GM19240 (cell line): ENCODE measurements at regions not wholly inside any gene's neighbourhood (a gene's known extent, or its start where the extent isn't known, plus 50 kb on each side); places are given as distances from the start of the nearest gene placed in this dataset.
A peak's percentile ranks its signal among the peaks of the same experiment; 100 is the strongest.

Experiments
- DNase-seq: peaks from one replicate; pipeline ENCODE4 v3.0.0; 2011; ENCODE audit warnings: low spot score; ENCODE audit not compliant: insufficient read length

DNA sequence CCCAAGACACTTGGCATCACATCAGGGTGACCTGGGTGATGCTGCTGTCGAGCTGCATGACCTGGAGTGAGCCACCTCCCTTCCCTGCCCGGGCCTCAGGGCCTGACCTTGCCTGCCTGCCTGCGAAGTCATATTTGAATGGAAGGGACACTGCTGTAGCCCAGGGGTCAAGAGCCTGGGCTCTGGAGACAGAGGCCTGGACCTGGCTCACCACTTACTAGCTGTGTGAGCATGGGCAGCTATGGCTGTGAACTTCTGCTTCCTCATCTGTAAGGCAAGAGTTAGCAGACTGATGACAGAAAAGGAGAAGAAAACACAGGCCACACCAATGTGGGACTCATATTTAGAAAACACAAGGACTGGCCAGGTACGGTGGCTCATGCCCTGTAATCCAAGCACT is 118.7 kb downstream of the ZFP36L2 start:
- DNase-seq, result no peak

- DNase-seq, result no peak
Measured at GRCh38 chr2:43106559-43107527, 119.6 kb downstream of the ZFP36L2 start.

DNA sequence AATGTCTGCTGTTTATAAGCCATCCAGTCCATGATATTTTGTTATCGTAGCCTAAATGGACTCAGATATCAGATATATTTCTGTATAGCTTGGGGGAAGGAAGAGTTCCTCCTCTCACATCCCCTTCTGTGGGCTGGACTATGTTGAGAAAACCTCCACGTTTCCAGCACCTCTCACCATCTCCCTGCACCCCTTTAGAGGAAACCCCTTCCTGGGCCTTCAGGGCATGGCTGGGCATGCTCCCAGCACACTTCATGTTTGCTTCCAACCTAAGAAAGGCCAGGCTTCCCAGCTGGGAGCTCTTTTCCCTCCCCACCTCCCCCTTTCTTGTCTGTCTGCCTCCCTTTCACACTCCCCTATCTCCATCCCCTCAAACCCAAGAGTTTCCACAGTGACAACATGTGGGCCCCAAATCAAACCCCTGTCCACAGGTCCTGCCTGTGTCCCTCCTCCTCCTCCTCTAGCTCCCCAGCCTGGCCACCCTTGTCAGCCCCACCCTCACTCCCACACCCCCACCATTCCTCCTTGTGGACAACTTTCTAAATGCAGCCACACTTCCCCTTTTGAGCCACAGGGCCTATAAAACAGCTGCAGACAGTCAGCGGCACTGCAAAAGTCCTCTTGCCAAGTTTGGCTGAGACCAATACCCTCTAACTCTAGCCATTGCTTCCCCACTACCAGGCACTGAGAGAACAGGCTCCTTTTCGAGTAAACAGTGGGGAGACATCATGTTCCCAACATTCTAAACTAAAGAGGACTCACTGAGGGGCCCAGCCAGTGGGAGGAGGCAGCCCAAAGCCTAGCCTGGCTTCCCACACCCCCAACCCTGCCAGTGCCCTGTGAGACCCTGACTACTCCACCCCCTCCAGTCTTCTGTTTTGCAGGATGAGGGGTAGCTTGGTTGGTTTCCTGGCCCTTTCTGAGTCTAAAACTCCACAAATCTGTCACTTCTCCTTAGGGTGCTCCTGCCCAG is 120.5 kb downstream of the ZFP36L2 start:
- DNase-seq, result peak; percentile 72

DNA sequence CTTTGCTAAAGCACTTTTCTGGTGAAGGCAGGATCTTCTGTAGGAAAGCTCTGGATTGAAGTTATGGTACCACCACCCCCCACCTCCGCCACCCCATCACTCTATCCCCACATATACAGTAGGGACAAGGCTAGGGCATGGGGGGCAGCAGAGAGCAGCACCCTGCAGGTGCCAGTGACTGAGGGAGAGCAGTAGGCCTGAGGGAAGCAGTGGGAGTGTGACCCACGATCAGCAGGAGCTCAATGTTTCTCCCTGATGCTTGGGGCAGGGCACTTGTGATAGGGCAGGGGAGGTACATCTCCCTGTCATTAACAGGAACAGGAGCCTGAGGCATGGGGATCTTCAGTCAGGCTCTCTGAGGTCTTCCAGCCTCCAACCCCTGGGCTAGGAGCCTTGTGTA is 121.6 kb downstream of the ZFP36L2 start:
- no peak for DNase-seq

DNA sequence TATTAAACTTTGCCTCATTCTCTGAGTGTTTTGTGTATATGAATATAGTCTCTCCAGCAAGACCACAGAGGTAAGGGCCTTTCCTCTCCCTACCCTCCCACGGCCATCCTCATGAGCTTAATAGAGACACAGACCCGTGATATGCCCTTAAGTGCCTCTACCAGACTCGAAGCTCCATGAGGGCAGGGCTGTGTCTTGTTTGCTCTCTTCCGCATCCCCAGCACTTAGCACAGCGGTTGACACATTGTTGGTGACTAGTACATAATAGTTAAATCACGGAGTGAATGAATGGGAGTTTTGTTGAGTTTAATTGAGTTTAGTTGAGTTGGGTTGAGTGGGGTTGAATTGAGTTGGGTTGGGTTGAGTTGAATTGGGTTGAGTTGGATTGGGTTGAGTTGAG is 122.3 kb downstream of the ZFP36L2 start:
- DNase-seq, result no peak

GRCh38 chr2:43103093-43103404 is 123.4 kb downstream of the ZFP36L2 start:
- DNase-seq, result no peak

DNA sequence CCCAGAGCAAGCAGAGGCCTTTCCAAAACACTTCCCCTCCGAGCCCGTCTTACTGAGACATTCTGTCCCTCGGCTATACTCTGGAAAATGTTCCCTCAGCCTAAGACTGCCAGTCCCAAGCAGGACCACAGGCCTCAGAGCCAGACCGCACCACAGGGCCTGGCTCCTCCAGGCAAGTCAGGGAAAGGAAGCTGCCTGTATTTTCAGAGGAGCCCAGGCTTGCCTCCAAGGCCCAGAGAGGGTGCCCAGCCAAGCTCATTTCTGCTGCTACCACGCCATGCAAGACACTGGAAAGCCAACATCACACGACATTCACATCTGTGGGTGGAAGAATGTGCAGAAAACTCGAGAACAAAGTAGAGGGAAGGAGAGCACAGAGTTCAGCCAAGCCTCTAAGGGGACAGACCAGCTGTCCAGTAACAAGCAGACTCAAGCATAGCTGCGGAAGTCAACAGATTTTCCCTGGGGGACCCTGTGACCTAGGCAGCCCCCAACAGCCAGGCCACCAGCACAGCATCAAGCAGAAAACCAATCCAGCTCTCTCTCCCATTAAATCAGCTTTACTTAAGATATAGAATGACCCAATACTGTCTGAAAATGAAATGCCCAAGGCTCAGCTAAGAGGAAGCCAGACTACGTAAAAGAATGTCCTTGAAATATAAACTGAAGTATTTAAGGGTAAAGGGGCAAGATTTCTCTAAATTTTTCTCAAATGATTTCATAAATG is 123.9 kb downstream of the ZFP36L2 start:
- no peak for DNase-seq

DNA sequence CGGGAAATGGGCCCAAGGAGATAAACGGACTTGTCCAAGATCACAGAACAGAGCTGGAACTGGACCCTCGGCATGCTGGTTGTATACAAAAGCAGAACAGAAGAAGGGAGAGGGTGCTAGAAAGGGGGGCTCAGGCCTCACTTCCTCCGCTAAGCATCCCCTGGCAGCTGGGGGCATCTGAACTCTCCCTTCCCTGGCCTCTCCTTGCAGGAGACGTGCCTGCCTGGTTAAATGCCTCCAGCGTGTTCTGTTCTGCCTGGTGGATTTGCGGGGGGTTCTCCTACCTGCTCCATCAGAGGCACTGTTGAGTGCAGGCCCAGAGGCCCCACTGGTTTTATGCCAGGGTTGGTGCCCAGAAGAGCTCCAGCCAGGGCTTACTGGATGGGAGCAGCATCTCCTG is 124.7 kb downstream of the ZFP36L2 start:
- no peak for DNase-seq

- DNase-seq, result no peak
Measured at GRCh38 chr2:43100883-43101662, 125.3 kb downstream of the ZFP36L2 start.

DNA sequence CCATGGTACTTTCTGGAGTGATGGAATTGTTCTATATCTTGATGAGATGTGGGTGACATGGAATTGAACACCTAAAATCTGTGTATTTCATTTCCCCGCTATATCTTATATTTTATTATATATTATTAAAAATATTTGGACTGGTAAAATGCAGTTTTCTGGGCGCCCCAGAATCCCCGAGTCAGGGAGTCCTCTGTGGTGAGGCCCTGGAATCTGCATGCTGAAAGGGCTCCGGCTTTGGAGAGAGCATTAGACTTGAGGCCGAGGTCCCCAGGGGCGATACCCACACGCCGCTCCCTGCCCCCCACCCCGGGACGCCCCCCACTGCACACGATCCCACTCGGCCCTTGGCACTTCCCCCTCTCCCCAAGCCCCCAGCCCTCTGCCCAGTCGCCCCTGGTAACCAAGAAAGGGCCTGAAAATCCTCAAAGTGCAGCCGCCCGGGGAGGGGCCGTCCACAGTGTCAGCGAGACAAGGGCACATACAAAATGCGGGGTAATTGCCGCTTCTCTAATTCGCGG is 126.0 kb downstream of the ZFP36L2 start:
- no peak for DNase-seq

DNA sequence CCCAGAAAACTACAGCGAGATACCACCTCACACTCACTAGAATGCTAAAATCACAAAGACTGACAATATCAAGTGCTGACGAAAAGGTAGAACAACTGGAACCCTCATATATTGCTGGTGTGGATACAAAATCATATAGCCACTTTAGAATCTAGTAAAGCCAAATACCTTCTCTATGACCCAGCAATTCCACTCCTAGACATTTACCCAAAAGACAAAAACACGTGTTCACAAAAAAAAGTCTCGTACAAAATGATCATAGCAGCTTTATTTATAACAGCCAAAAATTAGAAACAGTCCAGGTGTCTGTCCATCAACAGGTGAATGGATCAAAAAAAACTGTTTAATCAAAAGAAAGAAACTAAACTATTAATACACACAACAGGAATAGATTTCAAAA is 126.6 kb downstream of the ZFP36L2 start:
- DNase-seq, result no peak

GRCh38 chr2:43098539-43098938 is 127.9 kb downstream of the ZFP36L2 start:
- DNase-seq, result no peak

- no peak for DNase-seq
Measured at GRCh38 chr2:43097644-43098408, 128.6 kb downstream of the ZFP36L2 start.

DNA sequence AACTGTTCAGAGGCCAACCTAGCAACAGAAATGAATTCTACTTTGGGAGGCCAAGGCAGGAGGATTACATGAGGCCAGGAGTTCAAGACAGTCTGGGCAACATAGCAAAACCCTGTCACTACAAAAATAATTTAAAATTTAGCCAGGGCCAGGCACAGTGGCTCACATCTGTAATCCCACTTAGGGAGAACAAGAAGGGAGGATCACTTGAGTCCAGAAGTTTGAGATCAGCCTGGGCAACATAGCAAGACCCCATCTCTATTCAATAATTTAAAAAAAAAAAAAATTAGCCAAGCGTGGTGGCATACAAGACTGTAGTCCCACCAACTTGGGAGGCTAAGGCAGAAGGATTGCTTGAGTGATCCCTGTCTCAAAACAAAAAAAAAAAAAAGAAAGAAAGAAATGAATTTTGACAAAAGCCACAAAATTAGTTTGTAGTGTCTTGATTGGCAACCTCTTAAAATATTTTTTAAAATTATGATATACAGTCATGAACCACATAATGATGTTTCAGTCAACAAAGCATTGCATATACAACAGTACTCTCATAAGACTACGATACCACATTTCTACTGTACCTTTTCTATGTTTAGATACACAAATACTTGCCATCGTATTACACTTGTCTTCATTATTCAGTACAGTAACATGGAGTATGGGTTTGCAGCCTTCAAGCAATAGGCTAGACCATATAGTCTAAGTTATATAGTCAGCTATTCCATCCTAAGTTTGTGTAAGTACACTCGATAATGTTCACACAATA is 130.7 kb downstream of the ZFP36L2 start:
- DNase-seq, result no peak

DNA sequence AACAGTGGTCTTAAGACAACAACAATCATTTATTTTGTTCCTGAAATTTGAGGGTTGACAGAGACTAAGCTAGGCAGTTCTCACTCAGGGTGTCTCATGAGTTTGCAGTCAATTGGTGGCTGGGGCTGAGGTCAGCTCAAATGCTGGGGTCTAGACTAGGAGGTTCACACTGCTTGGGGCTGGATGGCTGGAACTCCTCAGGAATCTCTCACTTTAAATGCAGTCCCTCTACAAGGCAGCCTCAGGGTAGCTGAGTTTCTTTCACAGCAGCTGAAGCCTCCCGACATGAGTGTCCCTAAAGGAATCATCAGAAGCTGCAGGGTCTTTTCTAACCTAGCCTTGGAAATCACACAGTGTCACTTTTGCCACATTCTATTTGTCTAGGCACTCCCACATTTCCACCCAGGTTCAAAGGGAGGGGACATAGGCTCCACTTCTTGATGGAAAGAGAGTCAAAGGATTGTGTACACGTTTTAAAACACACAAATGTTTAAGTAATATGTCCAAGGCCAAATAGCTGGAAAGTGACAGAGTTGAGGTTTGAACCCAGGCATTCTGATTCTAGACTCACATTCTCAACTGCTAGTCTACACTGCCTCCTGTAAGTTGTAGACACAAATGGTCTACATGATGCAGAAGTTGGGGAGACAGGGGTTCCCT is 133.8 kb downstream of the ZFP36L2 start:
- no peak for DNase-seq

GRCh38 chr2:43090317-43090716 is 136.1 kb downstream of the ZFP36L2 start:
- DNase-seq, result no peak

DNA sequence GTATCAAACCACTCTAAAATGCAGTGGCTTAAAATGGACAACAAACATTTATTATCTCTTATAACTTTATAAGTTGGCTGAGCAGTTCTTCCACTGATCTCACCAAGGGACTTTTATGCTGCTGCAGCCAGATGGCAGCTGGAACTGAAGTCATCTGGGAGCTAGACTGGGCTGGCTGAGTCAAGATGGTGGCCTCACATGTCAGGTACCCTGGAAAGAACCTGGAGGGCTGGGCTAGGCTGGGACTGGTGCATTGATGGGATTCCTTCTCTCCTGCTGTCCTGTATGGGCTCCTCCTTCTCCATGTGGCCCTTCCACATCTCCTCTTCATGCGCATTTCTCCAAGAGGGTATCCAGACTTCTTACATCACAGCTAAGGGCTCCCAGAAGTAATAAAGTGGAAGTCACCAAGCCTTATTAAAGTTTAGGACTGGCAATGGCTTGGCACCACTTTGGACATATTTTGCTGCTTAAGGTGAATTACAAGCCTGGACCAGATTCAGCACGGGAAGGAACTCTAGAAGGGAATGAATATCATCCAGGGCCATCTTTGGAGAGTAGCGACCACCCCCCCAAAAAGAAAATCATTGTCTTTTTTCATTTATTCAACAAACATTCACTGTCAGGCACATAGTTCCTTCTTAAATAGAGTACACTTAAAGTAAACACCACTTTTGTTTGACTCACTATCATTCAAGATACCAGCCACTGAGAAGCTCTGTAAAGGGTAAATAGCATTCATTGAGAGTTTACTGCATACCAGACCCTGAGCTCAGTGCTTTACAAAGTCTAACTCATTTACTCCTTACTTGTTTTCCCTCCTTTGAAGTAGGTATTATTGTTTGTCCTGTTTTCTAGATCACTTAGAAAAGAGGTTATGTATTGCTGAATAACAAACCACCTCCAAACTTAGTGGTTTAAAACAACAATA is 138.0 kb downstream of the ZFP36L2 start:
- no peak for DNase-seq
